Pancreas (tissue), 10 donors: ENCODE measurements at regions not wholly inside any gene's neighbourhood (a gene's known extent, or its start where the extent isn't known, plus 50 kb on each side); places are given as distances from the start of the nearest gene placed in this dataset.

Experiments
- ATAC-seq, 4 donors: fragments of 200-7000 bp; cut with Tn5 transposase; one replicate each; pipeline versions ENCODE4 v1.8.0 to v1.9.1; 2020; ENCODE audit warnings: mild to moderate bottlenecking in 4 of 4, moderate library complexity in 4 of 4
- DNase-seq, 6 donors: peaks; one replicate each; pipeline ENCODE4 v3.0.0-alpha.2; 2020
- FAIRE-seq: peaks from 2 replicates; lab custom pipeline; 2012; peaks lifted over from hg19 to GRCh38; lab: Jason Lieb, UNC
- H3K27ac ChIP-seq, 4 donors: fragments of 200-600 bp; sonication (generic); 1 replicate in 3 of 4; 2 replicates in 1 of 4; pipeline versions ENCODE4 v1.5.0 to v1.8.0; 2020
- H3K27me3 ChIP-seq, 4 donors: fragments of 200-600 bp; one replicate each; pipeline ENCODE4 v1.8.0; 2021
- H3K36me3 ChIP-seq, 3 donors: fragments of 200-600 bp; sonication (generic) in 1 of 3; one replicate each; pipeline versions ENCODE4 v1.5.0 to v1.8.0; 2020 to 2021
- H3K4me1 ChIP-seq, 3 donors: fragments of 200-600 bp; one replicate each; pipeline ENCODE4 v1.8.0; 2021
- H3K4me3 ChIP-seq, 4 donors: fragments of 200-600 bp; sonication (generic) in 2 of 4; one replicate each; pipeline versions ENCODE4 v1.5.0 to v1.8.0; 2020 to 2021
- H3K9me3 ChIP-seq, 4 donors: fragments of 200-600 bp; one replicate each; pipeline ENCODE4 v1.8.0; 2021
- WGBS, 2 donors: extraction: QIAGEN DNeasy Blood & Tissue Kit; methylation state at CpG; one replicate each; pipeline ENCODE4 v1.1.7; 2013; 5-methylcytosine and 5-hydroxymethylcytosine counted together
- intact Hi-C, 3 donors: fragments of 100-400 bp; cut with DNase I; formaldehyde crosslinking; loops; one replicate each; pipeline versions ENCODE4 v1.11.1 to v1.14.2; 2022
- TF ChIP-seq, protein P1 (sequence below), 4 donors: fragments of 200-600 bp; sonication (generic) in 3 of 4; IDR thresholded peaks; one replicate each; pipeline versions ENCODE4 v1.5.0 to v1.8.0; 2021; ENCODE audit warnings: antibody characterized with exemption in 4 of 4
- donor health status: healthy with polysubstance abuse.
- donor health status: DM: no; HTN: no; CAD: no; lungs with moderate emphysema.
- donor health status: DM: no; HTN: no; CAD: no.
- donor health status: control.
- donor health status: control.
- donor health status: Bipolar disorder and iron deficiency.
- donor health status: DM: yes; HTN: yes; CAD: no.
- donor health status: DM: no; HTN: no; CAD: no.
- donor health status: DM: no; HTN: no; CAD: no.
- donor health status: DM: yes; HTN: yes; CAD: no.

GRCh38 chr12:23002381-23002780 lies 377.4 kb downstream of the ETNK1 start:
- no peak overlapping the region for H3K27ac ChIP-seq
- 47 to 64% methylated on average over 7 of the region's 7 CpGs for WGBS, 2 donors
- TF ChIP-seq, protein P1, sequence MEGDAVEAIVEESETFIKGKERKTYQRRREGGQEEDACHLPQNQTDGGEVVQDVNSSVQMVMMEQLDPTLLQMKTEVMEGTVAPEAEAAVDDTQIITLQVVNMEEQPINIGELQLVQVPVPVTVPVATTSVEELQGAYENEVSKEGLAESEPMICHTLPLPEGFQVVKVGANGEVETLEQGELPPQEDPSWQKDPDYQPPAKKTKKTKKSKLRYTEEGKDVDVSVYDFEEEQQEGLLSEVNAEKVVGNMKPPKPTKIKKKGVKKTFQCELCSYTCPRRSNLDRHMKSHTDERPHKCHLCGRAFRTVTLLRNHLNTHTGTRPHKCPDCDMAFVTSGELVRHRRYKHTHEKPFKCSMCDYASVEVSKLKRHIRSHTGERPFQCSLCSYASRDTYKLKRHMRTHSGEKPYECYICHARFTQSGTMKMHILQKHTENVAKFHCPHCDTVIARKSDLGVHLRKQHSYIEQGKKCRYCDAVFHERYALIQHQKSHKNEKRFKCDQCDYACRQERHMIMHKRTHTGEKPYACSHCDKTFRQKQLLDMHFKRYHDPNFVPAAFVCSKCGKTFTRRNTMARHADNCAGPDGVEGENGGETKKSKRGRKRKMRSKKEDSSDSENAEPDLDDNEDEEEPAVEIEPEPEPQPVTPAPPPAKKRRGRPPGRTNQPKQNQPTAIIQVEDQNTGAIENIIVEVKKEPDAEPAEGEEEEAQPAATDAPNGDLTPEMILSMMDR (IDR thresholded peaks at IDR 0.05), result no peak
- H3K27me3 ChIP-seq, result no peaks in the 10 kb centered on the region
- ATAC-seq (no peak), FAIRE-seq (no peak), DNase-seq (no peak)
- intact Hi-C loops, result no loop called here
- no peaks in the 10 kb centered on the region for H3K9me3 ChIP-seq
- H3K4me3 ChIP-seq, result no peak overlapping the region
- H3K4me1 ChIP-seq, result no peaks in the 10 kb centered on the region
- H3K36me3 ChIP-seq, result no peaks in the 10 kb centered on the region

DNA sequence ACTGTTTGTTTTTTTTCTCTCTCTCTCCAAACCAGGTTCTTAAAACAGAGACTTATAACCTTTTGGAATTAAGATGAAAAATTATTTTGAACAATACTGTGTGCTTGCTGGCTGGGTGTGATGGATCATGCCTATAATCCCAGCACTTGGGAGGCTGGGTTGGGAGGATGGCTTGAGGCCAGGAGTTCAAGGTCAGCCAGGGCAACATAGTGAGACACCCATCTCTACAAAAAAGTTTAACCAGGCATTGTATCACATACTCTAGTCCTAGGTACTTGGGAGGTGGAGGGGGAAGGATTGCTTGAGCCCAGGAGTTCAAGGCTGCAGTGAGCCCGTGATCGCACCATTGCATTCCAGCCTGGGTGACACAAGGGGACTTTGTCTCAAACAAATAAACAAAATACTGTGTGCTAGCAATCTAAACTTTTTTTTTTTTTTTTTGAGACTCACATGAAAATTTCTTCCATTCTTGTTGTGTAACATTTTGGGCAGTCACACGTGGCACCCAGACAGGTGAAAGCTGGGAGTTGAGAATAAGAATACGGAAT lies 379.6 kb downstream of the ETNK1 start:
- TF ChIP-seq, protein P1 (IDR thresholded peaks at IDR 0.05), result no peak

GRCh38 chr12:23005387-23005786 lies 380.4 kb downstream of the ETNK1 start:
- TF ChIP-seq, protein P1 (IDR thresholded peaks at IDR 0.05), result no peak
- no peak overlapping the region for H3K27ac ChIP-seq

More for the DNA sequence above, 379.6 kb downstream of the ETNK1 start:
- ATAC-seq (no peak), FAIRE-seq (no peak), DNase-seq (no peak)
- Histone ChIP-seq H3K4me3 (no peak overlapping the region), H3K27me3 (no peaks in the 10 kb centered on the region), H3K36me3 (no peaks in the 10 kb centered on the region), H3K27ac (no peak overlapping the region), H3K9me3 (no peaks in the 10 kb centered on the region), H3K4me1 (no peaks in the 10 kb centered on the region)
- WGBS, 2 donors, result 72 to 87% methylated on average over 4 of the region's 4 CpGs
- intact Hi-C loops, result no loop called here

GRCh38 chr12:23006413-23006812 lies 381.4 kb downstream of the ETNK1 start:
- no peaks in the 10 kb centered on the region for H3K4me1 ChIP-seq
- H3K36me3 ChIP-seq, result no peaks in the 10 kb centered on the region
- H3K9me3 ChIP-seq, result no peaks in the 10 kb centered on the region
- TF ChIP-seq, protein P1 (IDR thresholded peaks at IDR 0.05), result no peak
- no peak for ATAC-seq
- H3K27me3 ChIP-seq, result no peaks in the 10 kb centered on the region
- FAIRE-seq, result no peak
- H3K4me3 ChIP-seq, result no peak overlapping the region
- WGBS, 2 donors, result 43 to 51% methylated on average over 2 of the region's 2 CpGs
- H3K27ac ChIP-seq, result no peak overlapping the region
- intact Hi-C loops, result no loop called here
- no peak for DNase-seq

More at GRCh38 chr12:23005387-23005786, 380.4 kb downstream of the ETNK1 start:
- H3K9me3 ChIP-seq, result no peaks in the 10 kb centered on the region
- 52 to 68% methylated on average over 2 of the region's 2 CpGs for WGBS, 2 donors
- no peaks in the 10 kb centered on the region for H3K4me1 ChIP-seq
- no peaks in the 10 kb centered on the region for H3K27me3 ChIP-seq
- no peaks in the 10 kb centered on the region for H3K36me3 ChIP-seq
- no peak for FAIRE-seq
- DNase-seq, result no peak
- H3K4me3 ChIP-seq, result no peak overlapping the region
- no peak for ATAC-seq
- intact Hi-C loops, result no loop called here

DNA sequence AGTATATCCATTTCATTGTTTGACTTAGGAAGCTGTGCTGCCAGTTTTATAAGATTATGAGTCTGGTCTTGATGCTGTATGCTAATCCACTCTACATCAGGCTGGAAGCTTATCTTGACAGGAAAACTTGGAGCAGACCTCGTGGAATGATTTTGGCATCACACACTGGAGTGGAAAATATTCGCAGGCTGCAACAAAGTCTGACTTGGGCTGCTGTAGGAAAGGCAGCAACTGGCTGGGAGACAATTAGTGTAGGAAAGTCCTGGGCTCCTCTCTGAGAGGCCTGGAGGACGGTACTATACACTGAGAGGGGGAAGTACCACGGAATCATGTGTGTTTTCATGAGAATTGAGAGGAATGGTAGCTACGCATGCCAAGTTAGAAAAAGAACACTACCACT lies 383.7 kb downstream of the ETNK1 start:
- no peak overlapping the region for H3K4me3 ChIP-seq
- intact Hi-C loops, result no loop called here
- TF ChIP-seq, protein P1 (IDR thresholded peaks at IDR 0.05), result no peak
- no peak overlapping the region for H3K27ac ChIP-seq
- FAIRE-seq (no peak), DNase-seq (no peak), ATAC-seq (no peak)
- no peaks in the 10 kb centered on the region for H3K9me3 ChIP-seq
- WGBS, 2 donors, result 38 to 49% methylated on average over 5 of the region's 5 CpGs
- no peaks in the 10 kb centered on the region for H3K36me3 ChIP-seq
- no peaks in the 10 kb centered on the region for H3K4me1 ChIP-seq
- no peaks in the 10 kb centered on the region for H3K27me3 ChIP-seq
